Activated naive CD4-positive, alpha-beta T cell (primary cell): ENCODE measurements at regions not wholly inside any gene's neighbourhood (a gene's known extent, or its start where the extent isn't known, plus 50 kb on each side); places are given as distances from the start of the nearest gene placed in this dataset.
"Not testable (repeated sequence)": the region's sequence is repeated elsewhere in the genome, so short reads cannot be mapped to it uniquely, and the experiment has no call there.

Experiments used
- DNase-seq, 4 experiments: peaks; one replicate each; lab custom pipeline; 2025; lab: John Stamatoyannopoulos, UW

DNA sequence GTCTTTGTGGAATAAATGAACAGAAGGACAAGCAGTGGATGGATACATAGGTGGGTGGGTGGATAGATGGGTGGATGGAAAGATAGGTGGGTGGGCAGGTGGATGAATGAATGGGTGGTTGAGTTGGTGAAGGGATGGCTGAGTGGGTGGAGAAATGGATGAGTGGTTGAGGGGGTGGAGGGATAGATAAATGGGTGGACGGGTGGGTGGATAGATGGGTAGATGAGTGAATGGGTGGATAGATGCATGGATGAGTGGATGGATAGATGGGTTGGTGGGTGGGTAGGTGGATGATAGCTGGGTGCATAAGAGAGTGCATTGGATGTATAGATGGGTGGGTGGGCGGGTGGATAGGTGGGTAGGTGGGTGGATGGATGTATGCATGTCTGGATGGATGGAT is 63.5 kb downstream of the UNC93B1 start:
- DNase-seq, result not testable (repeated sequence)

GRCh38 chr11:67938964-67939363 is 64.9 kb downstream of the UNC93B1 start:
- not testable (repeated sequence) for DNase-seq

GRCh38 chr11:67938371-67938770 is 65.5 kb downstream of the UNC93B1 start:
- DNase-seq, result not testable (repeated sequence)

DNA sequence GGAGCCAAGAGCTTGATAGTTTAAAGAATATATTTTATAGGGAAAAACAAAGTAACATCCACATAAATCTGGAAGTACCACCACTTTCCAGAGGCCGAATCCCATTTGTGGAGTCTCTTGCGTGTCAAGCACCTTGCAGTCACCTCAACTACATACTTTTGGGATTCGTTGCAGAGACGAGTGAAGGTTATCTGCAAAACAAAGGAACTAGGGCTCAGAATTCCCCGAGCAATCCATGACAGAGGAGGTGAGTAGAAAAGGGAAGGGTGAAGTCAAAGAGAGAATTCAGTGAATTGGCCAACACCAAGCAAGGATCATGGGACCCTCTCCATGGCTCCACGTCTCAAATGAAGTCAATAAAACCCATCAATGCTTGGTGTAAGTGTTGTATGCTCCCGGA is 80.3 kb downstream of the UNC93B1 start:
- not testable (repeated sequence) for DNase-seq

DNA sequence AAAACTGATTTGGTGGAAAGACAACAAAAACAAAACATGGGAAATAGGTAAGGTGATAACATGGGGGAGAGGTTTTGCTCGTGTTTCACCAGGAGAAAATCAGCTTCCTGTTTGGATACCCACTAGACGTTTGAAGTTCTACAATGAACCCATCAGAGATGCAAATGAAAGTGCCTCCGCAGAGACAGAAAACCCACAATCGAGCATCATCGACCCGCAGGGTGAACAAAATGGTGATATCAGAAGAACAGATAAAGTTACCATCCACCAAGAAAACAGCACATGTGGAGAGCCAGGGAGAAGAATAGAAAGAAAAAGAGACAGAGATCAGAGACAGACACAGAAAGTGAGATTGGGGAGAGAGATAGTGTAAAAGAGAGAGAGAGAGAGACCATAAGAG is 83.4 kb downstream of the UNC93B1 start:
- DNase-seq, result not testable (repeated sequence)

- DNase-seq, result not testable (repeated sequence)
Measured at GRCh38 chr11:67912184-67912583, 91.7 kb downstream of the UNC93B1 start.

GRCh38 chr11:67911211-67911610 is 92.7 kb downstream of the UNC93B1 start:
- not testable (repeated sequence) for DNase-seq

GRCh38 chr11:67910803-67911202 is 93.1 kb downstream of the UNC93B1 start:
- not testable (repeated sequence) for DNase-seq

DNA sequence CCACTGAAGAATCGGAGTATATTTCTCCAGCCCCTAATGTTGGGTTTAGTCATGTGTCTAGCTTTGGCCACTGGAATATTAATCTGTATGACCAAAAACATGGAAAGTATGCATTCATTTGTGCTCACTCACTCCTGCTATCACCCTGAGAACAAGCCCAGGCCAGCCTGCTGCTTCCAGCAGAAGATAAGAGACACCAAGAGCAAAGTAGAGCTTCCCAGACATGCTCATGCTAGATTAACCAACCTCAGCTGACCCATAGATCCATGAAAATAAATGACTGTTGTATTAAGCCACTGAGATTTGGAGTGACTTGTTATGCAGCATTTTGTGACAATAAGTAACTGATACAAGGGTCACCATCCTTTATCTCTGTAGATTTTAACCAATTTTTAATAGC is 96.9 kb downstream of the UNC93B1 start:
- DNase-seq, result not testable (repeated sequence)

- not testable (repeated sequence) for DNase-seq
Measured at GRCh38 chr11:67899462-67899861, 104.4 kb downstream of the UNC93B1 start.

DNA sequence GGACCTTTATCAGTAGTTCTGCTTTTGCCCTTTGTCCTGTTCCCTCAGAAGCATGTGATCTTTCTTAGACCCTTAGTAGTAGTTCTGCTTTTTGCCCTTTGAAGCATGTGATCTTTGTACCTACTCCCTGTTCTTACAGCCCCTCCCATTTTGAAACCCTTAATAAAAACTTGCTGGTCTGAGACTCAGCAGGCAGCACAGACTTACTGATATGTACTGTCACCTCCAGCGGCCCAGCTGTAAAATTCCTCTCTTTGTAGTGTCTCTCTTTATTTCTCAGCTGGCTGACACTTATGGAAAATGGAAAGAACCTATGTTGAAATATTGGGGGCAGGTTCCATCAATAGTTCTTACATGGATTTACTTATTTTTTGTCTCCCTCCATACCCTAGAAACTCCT is 110.4 kb downstream of the UNC93B1 start:
- DNase-seq, result not testable (repeated sequence)

- not testable (repeated sequence) for DNase-seq
Measured at GRCh38 chr11:67889646-67890045, 114.3 kb downstream of the UNC93B1 start.

- DNase-seq, result not testable (repeated sequence)
Measured at GRCh38 chr11:67888056-67888455, 115.8 kb downstream of the UNC93B1 start.

DNA sequence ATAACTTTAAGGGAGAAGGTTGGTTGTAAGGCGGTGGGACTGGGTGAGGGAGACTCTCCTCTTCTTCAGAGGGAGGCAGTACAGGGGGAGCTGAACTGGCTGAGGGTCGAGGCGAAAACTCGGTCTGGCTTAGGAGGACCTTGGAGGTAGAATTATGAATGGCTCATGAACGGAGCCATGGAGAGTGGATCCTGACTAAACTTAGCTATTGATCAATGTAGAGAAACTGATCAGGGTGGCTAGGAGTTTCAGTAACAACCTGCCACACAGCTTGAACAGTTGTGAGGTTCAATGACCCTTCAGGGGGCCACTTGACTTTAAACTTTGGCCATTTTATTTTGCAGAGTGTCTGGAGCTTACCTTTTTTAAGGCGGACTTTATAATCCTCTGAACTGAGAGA is 117.2 kb downstream of the UNC93B1 start:
- not testable (repeated sequence) for DNase-seq

- DNase-seq, result not testable (repeated sequence)
Measured at GRCh38 chr11:67886207-67886606, 117.7 kb downstream of the UNC93B1 start.

DNA sequence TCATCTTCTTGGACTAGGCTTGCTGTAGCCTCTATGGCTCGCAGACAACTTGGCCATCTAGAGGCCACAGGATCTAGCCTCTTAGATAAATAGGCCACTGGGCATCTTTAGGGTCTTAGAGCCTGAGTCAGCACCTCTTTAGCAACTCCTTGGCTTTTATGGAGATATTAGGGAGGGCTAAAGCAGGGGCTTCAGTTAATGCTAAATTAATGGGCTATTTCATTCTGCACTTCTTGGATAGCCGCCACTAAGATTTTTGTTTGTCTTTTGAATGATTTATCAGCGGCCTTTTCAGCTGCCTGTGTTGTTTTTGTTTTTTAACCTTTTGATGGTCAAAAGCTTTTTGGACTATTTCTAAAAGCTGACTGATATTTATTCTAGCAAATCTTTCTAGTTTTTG is 118.3 kb downstream of the UNC93B1 start:
- DNase-seq, result not testable (repeated sequence)

GRCh38 chr11:67884761-67885558 is 118.9 kb downstream of the UNC93B1 start:
- DNase-seq, result not testable (repeated sequence)

DNA sequence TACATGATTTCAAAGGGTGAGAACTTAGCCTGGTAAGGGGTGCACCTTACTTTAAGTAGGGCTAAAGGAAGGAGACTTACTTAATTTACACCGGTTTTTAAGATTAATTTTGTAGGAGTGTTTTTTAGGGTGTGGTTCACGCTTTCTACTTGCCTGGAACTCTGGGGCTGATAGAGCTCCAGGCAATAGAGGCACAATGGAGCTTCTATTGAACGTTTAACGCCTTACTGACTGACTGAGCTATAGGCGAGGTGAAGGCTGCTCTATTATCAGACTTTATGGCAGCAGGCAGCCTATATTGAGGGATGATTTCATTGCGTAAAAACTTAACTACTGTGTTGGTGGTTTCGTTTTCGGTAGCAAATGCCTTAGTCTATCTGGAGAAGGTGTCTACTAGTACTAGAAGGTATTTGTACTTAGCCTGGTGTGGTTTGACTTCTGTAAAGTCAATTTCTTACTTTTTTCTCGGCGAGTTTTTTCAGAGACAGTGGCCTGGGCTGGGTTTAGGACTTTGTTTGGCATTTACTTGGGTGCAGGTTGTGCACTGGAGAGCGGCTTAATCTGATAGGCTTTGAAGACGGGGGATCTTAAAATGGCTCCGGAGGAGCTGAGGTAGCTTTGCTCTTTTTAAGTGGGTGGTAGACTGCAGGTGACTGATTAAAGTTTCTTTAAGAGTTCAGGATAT is 119.7 kb downstream of the UNC93B1 start:
- DNase-seq, result not testable (repeated sequence)

- not testable (repeated sequence) for DNase-seq
Measured at GRCh38 chr11:67882304-67882703, 121.6 kb downstream of the UNC93B1 start.

DNA sequence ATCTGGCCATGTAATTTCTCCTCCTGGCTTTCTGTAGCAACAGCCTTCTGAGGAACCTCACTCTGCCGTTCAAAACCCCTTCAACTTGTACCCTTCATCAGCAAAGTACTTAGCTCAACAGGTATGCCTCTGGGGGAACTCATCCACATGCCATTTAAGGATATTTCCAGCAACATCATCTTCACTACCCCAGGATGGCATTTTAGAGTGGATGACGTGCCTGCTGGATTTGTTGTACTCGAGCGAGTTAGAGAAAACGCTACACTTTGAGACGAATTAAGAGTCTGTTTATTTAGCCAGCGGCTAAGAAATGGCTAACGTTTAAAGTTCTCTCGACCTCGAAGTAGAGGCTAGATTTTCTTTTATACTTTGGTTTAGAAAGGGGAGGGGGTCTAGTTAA is 122.1 kb downstream of the UNC93B1 start:
- not testable (repeated sequence) for DNase-seq

- not testable (repeated sequence) for DNase-seq
Measured at GRCh38 chr11:67880594-67881196, 123.2 kb downstream of the UNC93B1 start.

DNA sequence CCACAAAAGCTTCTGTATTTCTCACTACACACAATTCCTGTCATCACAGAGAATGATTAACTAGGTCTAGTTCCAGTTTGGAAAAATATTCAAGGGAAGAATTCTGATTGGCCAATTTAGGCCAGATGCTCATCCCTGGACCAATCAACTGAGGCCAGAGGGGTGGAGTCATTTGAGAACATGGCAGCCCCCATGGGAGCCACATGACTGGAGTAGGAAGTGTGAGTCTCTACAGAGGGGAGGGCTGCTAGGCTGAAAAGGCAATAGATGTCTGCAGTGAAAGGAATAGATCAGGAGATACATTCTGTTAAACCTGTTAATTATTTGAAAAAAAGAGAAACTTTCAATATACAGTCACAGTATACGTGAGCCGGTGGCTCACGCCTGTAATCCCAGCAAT is 125.2 kb downstream of the UNC93B1 start:
- DNase-seq, result not testable (repeated sequence)

DNA sequence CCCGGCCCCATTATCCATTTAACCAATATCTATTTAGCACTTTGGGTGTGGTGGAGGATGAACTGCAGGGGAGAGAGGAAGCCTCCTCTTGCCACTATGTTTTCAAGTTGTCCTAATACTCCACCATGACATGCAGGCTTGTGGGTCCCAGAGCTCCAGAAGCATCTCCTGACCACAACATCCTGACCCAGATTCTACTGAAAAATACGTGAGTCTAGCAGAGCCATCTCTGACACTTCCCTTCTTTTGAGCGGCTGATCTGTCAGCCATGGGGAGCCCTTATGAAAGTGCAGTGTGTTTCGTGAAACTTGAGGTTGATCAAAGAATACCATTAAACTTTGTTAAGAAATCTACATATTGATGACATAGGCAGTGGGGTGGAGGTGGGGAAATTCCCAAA is 126.6 kb downstream of the UNC93B1 start:
- DNase-seq, result not testable (repeated sequence)
